Tibial nerve (tissue), 4 donors: ENCODE measurements at regions not wholly inside any gene's neighbourhood (a gene's known extent, or its start where the extent isn't known, plus 50 kb on each side); places are given as distances from the start of the nearest gene placed in this dataset.
"Not testable (repeated sequence)": the region's sequence is repeated elsewhere in the genome, so short reads cannot be mapped to it uniquely, and the experiment has no call there.

Experiments
- EP300 ChIP-seq, 2 donors: sonication (generic); formaldehyde crosslinking; IDR thresholded peaks; one replicate each; pipeline ENCODE4 v1.6.1; 2017; ENCODE audit warnings: antibody characterized with exemption in 2 of 2, mild to moderate bottlenecking in 1 of 2
- POLR2A ChIP-seq, 2 donors: fragments of 450-650 bp; IDR thresholded peaks; one replicate each; pipeline ENCODE4 v1.6.1; 2017; ENCODE audit warnings: antibody characterized with exemption in 2 of 2, mild to moderate bottlenecking in 2 of 2, moderate library complexity in 2 of 2
- TF ChIP-seq, protein P1 (sequence below), 5 experiments: fragments of 200-600 bp in 3 of 5; fragments of 450-650 bp in 2 of 5; sonication (generic) in 3 of 5; IDR thresholded peaks; one replicate each; pipeline ENCODE4 v1.5.1; 2016 to 2019; ENCODE audit warnings: antibody characterized with exemption in 5 of 5, mild to moderate bottlenecking in 3 of 5, moderate library complexity in 2 of 5

DNA sequence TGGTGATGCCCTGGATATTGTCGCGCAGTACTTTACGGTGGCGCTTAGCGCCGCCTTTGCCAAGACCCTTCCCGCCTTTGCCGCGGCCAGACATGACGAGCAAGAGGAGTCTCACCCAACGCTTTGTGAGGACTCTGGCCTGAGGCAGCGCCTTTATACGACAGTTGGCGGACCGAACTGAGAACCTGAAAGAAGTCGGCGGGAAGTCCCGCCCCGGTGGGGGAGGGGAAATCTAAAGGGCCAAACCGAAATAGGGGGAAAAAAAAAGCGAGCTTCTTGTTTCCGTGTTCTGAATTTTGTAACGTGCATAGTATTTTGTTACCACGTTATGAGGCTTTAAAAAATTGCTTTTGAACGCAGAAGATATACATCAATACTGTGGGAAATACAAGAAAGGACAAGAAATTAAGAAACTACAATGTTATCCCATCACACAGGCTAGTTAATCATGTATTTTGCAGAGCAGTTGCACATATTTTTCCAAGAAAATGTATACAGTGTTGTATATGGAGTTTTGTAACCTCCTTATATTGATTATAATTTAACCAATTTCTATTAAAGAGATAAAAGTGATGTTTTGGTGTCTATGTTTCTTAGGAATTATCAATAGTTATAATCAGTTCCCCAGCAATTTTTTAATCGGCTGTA lies 80.6 kb downstream of the OR2B2 start:
- TF ChIP-seq, protein P1, sequence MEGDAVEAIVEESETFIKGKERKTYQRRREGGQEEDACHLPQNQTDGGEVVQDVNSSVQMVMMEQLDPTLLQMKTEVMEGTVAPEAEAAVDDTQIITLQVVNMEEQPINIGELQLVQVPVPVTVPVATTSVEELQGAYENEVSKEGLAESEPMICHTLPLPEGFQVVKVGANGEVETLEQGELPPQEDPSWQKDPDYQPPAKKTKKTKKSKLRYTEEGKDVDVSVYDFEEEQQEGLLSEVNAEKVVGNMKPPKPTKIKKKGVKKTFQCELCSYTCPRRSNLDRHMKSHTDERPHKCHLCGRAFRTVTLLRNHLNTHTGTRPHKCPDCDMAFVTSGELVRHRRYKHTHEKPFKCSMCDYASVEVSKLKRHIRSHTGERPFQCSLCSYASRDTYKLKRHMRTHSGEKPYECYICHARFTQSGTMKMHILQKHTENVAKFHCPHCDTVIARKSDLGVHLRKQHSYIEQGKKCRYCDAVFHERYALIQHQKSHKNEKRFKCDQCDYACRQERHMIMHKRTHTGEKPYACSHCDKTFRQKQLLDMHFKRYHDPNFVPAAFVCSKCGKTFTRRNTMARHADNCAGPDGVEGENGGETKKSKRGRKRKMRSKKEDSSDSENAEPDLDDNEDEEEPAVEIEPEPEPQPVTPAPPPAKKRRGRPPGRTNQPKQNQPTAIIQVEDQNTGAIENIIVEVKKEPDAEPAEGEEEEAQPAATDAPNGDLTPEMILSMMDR (IDR thresholded peaks at IDR 0.05), result not testable (repeated sequence)
- TF ChIP-seq POLR2A (IDR thresholded peaks at IDR 0.05), result not testable (repeated sequence)
- TF ChIP-seq EP300 (IDR thresholded peaks at IDR 0.05), result peak in 1 of 2 donors; percentile 81
